ENCODE measurements at regions not wholly inside any gene's neighbourhood (a gene's known extent, or its start where the extent isn't known, plus 50 kb on each side); places are given as distances from the start of the nearest gene placed in this dataset.

GRCh38 chr16:11428623-11428953, 83.3 kb downstream of the RMI2 start:
- no peak for TF ChIP-seq POLR2AphosphoS5 (IDR thresholded peaks at IDR 0.05)
- no peak for TF ChIP-seq EP300 (IDR thresholded peaks at IDR 0.05; ENCODE audit: low read depth)
- TF ChIP-seq POLR2A (IDR thresholded peaks at IDR 0.05): no peak
- no peak for TF ChIP-seq CTCF (IDR thresholded peaks at IDR 0.05)
- intact Hi-C loops (cut with DNase I; ENCODE audit: low total_unique reads) (no loop called here), in situ Hi-C loops (cut with MboI; ENCODE audit: low pct_ligation_motif_present in 1 of 4, low pct_unique_long_range_greater_than_20kb in 1 of 4, low sequenced_read_pairs in 3 of 4) (no loop called here)
- 73 to 78% methylated on average over 4 of the region's 4 CpGs for WGBS, 2 donors (ENCODE audit: low coverage in 1 of 2)
- Histone ChIP-seq H3K27ac (no peak overlapping the region), H3K36me3 (no peaks in the 10 kb centered on the region), H3K4me1 (no peaks in the 10 kb centered on the region), H3K4me3 (no peak overlapping the region), H3K27me3 (no peaks in the 10 kb centered on the region), H3K9me3 (no peaks in the 10 kb centered on the region)
- no peak for DNase-seq

- no peak for TF ChIP-seq EP300 (IDR thresholded peaks at IDR 0.05; ENCODE audit: low read depth)
- no peak for TF ChIP-seq CTCF (IDR thresholded peaks at IDR 0.05)
- no peak for TF ChIP-seq POLR2A (IDR thresholded peaks at IDR 0.05)
- no peak for TF ChIP-seq POLR2AphosphoS5 (IDR thresholded peaks at IDR 0.05)
- Histone ChIP-seq H3K27me3 (no peaks in the 10 kb centered on the region), H3K4me3 (no peak overlapping the region), H3K27ac (no peak overlapping the region), H3K4me1 (no peaks in the 10 kb centered on the region), H3K9me3 (no peaks in the 10 kb centered on the region), H3K36me3 (no peaks in the 10 kb centered on the region)
- in situ Hi-C loops (cut with MboI; ENCODE audit: low pct_ligation_motif_present in 1 of 4, low pct_unique_long_range_greater_than_20kb in 1 of 4, low sequenced_read_pairs in 3 of 4) (no loop called here), intact Hi-C loops (cut with DNase I; ENCODE audit: low total_unique reads) (no loop called here)
- DNase-seq: no peak
- 20 to 54% methylated on average over 1 to 6 of the region's 6 CpGs for WGBS, 2 donors (ENCODE audit: low coverage in 1 of 2)
Measured at GRCh38 chr16:11429123-11429522, 83.9 kb downstream of the RMI2 start.

GRCh38 chr16:11429823-11430222, 84.6 kb downstream of the RMI2 start:
- DNase-seq: no peak
- in situ Hi-C loops (cut with MboI; ENCODE audit: low pct_ligation_motif_present in 1 of 4, low pct_unique_long_range_greater_than_20kb in 1 of 4, low sequenced_read_pairs in 3 of 4): no loop called here

GRCh38 chr16:11430601-11431317, 85.5 kb downstream of the RMI2 start:
- no peak for TF ChIP-seq POLR2AphosphoS5 (IDR thresholded peaks at IDR 0.05)
- no peak for TF ChIP-seq CTCF (IDR thresholded peaks at IDR 0.05)
- TF ChIP-seq POLR2A (IDR thresholded peaks at IDR 0.05): no peak
- TF ChIP-seq EP300 (IDR thresholded peaks at IDR 0.05; ENCODE audit: low read depth): no peak
- Histone ChIP-seq H3K9me3 (no peaks in the 10 kb centered on the region), H3K4me3 (no peak overlapping the region), H3K27me3 (no peaks in the 10 kb centered on the region), H3K4me1 (no peaks in the 10 kb centered on the region), H3K36me3 (no peaks in the 10 kb centered on the region), H3K27ac (no peak overlapping the region)
- in situ Hi-C loops (cut with MboI; ENCODE audit: low pct_ligation_motif_present in 1 of 4, low pct_unique_long_range_greater_than_20kb in 1 of 4, low sequenced_read_pairs in 3 of 4): no loop called here
- intact Hi-C loops (cut with DNase I; ENCODE audit: low total_unique reads): no loop called here
- 81 to 87% methylated on average over 3 to 10 of the region's 11 CpGs for WGBS, 2 donors (ENCODE audit: low coverage in 1 of 2)
- no peak for DNase-seq

More at GRCh38 chr16:11429823-11430222, 84.6 kb downstream of the RMI2 start:
- no peaks in the 10 kb centered on the region for H3K9me3 ChIP-seq
- H3K4me1 ChIP-seq: no peaks in the 10 kb centered on the region
- no peak overlapping the region for H3K4me3 ChIP-seq
- TF ChIP-seq POLR2A (IDR thresholded peaks at IDR 0.05) (no peak), POLR2AphosphoS5 (IDR thresholded peaks at IDR 0.05) (no peak), CTCF (IDR thresholded peaks at IDR 0.05) (no peak), EP300 (IDR thresholded peaks at IDR 0.05; ENCODE audit: low read depth) (no peak)
- no peaks in the 10 kb centered on the region for H3K27me3 ChIP-seq
- intact Hi-C loops (cut with DNase I; ENCODE audit: low total_unique reads): no loop called here
- WGBS, 2 donors (ENCODE audit: low coverage in 1 of 2): 11 to 50% methylated on average over 1 to 6 of the region's 6 CpGs
- no peaks in the 10 kb centered on the region for H3K36me3 ChIP-seq
- H3K27ac ChIP-seq: no peak overlapping the region

All from transverse colon (tissue), 4 donors.